ENCODE measurements at regions not wholly inside any gene's neighbourhood (a gene's known extent, or its start where the extent isn't known, plus 50 kb on each side); places are given as distances from the start of the nearest gene placed in this dataset.

DNA sequence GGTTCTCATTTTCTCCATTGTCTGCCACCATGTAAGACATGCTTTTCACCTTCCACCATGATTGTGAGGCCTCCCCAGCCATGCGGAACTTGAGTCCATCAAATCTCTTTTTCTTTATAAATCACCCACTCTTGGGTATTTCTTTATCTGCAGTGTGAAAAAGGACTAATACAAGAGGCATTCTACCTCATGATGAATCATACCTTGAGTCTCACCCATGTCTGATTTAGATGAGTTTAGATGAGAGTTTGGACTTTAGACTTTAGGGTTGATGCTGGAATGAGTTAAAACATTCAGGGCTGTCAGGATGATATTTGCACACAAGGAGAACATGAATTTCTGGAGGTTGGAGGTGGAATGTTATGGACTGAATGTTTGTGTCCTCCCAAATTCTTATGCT is 545.6 kb downstream of the C6orf118 start:
- DNase-seq = no peak
- Histone ChIP-seq H3K36me3 (replicated peaks) (no peaks in the 10 kb centered on the region), H3K27ac (no peak overlapping the region), H3K27me3 (replicated peaks) (no peaks in the 10 kb centered on the region), H3K4me3 (ENCODE audit: low read depth, low read length) (no peak overlapping the region)
- TF ChIP-seq, protein P1, sequence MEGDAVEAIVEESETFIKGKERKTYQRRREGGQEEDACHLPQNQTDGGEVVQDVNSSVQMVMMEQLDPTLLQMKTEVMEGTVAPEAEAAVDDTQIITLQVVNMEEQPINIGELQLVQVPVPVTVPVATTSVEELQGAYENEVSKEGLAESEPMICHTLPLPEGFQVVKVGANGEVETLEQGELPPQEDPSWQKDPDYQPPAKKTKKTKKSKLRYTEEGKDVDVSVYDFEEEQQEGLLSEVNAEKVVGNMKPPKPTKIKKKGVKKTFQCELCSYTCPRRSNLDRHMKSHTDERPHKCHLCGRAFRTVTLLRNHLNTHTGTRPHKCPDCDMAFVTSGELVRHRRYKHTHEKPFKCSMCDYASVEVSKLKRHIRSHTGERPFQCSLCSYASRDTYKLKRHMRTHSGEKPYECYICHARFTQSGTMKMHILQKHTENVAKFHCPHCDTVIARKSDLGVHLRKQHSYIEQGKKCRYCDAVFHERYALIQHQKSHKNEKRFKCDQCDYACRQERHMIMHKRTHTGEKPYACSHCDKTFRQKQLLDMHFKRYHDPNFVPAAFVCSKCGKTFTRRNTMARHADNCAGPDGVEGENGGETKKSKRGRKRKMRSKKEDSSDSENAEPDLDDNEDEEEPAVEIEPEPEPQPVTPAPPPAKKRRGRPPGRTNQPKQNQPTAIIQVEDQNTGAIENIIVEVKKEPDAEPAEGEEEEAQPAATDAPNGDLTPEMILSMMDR (IDR thresholded peaks at IDR 0.05; ENCODE audit: low read depth, low read length, missing control alignments) = no peak
- in situ Hi-C loops (cut with HindIII; ENCODE audit: low pct_ligation_motif_present, low sequenced_read_pairs) = no loop called here

DNA sequence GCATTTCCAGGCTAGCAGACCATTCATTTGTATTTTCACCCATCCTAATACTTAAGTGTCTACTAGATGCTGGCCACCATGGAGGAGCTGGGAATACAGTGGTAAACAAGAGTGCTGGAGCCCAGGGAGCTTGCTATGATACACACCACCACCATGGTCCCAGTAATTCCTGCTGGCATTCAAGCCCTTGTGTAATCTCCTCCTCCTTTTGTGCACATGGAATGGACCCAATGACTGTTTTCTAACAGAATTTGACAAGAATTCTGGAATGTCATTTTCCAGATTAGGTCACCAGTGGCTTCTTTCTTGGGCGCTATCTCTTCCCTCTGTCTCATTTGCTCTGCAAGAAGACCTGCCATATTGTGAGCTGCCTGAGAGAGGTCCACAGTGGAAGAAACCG is 552.0 kb downstream of the C6orf118 start:
- Histone ChIP-seq H3K27ac (no peak overlapping the region), H3K27me3 (replicated peaks) (no peaks in the 10 kb centered on the region), H3K36me3 (replicated peaks) (no peaks in the 10 kb centered on the region), H3K4me3 (ENCODE audit: low read depth, low read length) (no peak overlapping the region)
- no peak for DNase-seq
- in situ Hi-C loops (cut with HindIII; ENCODE audit: low pct_ligation_motif_present, low sequenced_read_pairs) = no loop called here
- TF ChIP-seq, protein P1 (IDR thresholded peaks at IDR 0.05; ENCODE audit: low read depth, low read length, missing control alignments) = no peak

DNA sequence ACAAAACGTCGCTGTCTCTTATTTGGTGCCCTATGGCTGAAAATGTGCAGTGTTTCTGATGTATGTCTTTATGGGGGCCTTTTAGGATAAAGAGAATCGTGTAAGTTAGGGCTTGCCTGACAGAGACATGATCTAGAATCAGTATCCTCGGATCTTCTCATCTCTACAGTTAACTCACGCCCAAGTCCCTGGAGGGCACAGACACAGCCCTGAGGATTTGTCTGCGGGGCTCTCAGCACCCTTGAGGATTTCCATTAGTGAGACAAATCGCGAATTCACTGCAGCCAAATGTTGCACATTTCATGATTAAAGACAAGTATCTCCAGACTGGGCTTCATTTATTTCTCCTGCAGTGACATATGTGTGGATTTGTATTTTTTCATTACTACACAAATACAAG is 552.7 kb downstream of the C6orf118 start:
- Histone ChIP-seq H3K36me3 (replicated peaks) (no peaks in the 10 kb centered on the region), H3K4me3 (ENCODE audit: low read depth, low read length) (no peak overlapping the region), H3K27ac (no peak overlapping the region), H3K27me3 (replicated peaks) (no peaks in the 10 kb centered on the region)
- TF ChIP-seq, protein P1 (IDR thresholded peaks at IDR 0.05; ENCODE audit: low read depth, low read length, missing control alignments) = no peak
- DNase-seq = no peak
- in situ Hi-C loops (cut with HindIII; ENCODE audit: low pct_ligation_motif_present, low sequenced_read_pairs) = no loop called here

DNA sequence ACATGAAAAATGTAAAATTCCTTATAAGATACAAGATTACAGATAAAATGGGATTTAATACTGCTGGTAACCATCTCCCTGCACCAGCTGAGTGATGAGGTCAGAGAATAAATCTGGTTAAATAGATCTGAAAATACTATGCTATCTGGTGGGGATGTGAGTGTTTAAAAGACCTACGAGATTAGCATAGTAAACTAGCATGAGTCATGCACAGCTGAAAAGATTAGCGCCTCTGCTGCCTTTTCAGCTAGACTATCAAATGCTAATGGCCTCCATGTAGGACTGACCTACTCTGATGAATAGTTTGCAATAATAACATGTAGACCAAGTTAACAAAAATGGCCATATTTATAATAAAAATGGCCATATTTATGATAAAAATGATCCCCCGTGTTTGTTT is 553.3 kb downstream of the C6orf118 start:
- H3K4me3 ChIP-seq (ENCODE audit: low read depth, low read length) = no peak overlapping the region
- no peak overlapping the region for H3K27ac ChIP-seq
- H3K36me3 ChIP-seq (replicated peaks) = no peaks in the 10 kb centered on the region
- no peaks in the 10 kb centered on the region for H3K27me3 ChIP-seq (replicated peaks)
- in situ Hi-C loops (cut with HindIII; ENCODE audit: low pct_ligation_motif_present, low sequenced_read_pairs) = no loop called here
- no peak for DNase-seq
- TF ChIP-seq, protein P1 (IDR thresholded peaks at IDR 0.05; ENCODE audit: low read depth, low read length, missing control alignments) = no peak

DNA sequence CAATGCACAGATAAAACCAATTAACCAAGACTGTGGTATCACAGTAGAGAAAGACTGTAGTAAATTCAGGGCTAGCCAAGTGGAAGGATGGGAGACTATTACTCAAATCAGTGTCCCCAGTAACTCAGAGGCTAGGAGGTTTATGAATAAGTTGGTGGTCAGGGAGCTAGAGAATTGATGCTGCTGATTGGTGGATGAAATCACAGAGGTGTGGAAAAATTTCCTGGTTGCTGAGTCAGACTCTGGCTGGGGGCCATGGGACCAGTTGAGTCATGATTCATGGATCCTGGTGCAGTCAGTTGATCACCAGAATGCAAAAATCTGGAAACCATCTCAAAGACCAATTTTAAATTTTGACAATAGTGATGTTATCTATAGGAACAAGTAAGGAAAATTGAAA is 555.9 kb downstream of the C6orf118 start:
- in situ Hi-C loops (cut with HindIII; ENCODE audit: low pct_ligation_motif_present, low sequenced_read_pairs) = no loop called here
- peak; percentile 12 for DNase-seq
- TF ChIP-seq, protein P1 (IDR thresholded peaks at IDR 0.05; ENCODE audit: low read depth, low read length, missing control alignments) = no peak

DNA sequence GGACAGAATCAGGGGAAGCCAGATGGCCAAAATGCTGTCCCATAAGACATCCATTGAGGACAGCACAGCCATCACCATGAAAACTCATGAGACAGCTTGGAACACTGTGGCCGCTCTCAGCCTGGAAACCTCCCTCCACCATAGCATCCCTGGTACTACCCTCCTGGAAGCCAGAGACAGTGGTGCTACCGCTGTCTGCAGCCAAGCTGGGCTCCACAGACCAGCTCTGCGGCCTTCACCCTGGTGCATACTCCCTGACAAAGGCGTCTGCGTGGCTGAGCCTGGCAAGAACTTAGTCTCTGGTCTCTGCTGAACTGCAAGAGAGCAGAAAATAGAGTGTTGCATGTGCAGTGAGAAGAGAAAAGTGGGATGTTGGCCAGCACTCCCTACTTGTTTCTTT is 558.0 kb downstream of the C6orf118 start:
- no peak for DNase-seq
- no peaks in the 10 kb centered on the region for H3K36me3 ChIP-seq (replicated peaks)
- no peak overlapping the region for H3K4me3 ChIP-seq (ENCODE audit: low read depth, low read length)
- TF ChIP-seq, protein P1 (IDR thresholded peaks at IDR 0.05; ENCODE audit: low read depth, low read length, missing control alignments) = no peak
- no peaks in the 10 kb centered on the region for H3K27me3 ChIP-seq (replicated peaks)
- in situ Hi-C loops (cut with HindIII; ENCODE audit: low pct_ligation_motif_present, low sequenced_read_pairs) = no loop called here
- H3K27ac ChIP-seq = no peak overlapping the region

More for the DNA sequence above, 555.9 kb downstream of the C6orf118 start:
- H3K36me3 ChIP-seq (replicated peaks) = no peaks in the 10 kb centered on the region
- H3K4me3 ChIP-seq (ENCODE audit: low read depth, low read length) = no peak overlapping the region
- no peaks in the 10 kb centered on the region for H3K27me3 ChIP-seq (replicated peaks)
- no peak overlapping the region for H3K27ac ChIP-seq

Measured in brain microvascular endothelial cell (primary cell).